Mesodermal cell (in vitro differentiated cells): ENCODE measurements at regions not wholly inside any gene's neighbourhood (a gene's known extent, or its start where the extent isn't known, plus 50 kb on each side); places are given as distances from the start of the nearest gene placed in this dataset.

Experiments
- H3K27ac ChIP-seq: 2 replicates; pipeline ENCODE4 v1.7.0; 2013; ENCODE audit warnings: mild to moderate bottlenecking, low read depth, low read length, moderate library complexity; ENCODE audit not compliant: severe bottlenecking
- H3K36me3 ChIP-seq: 2 replicates; pipeline ENCODE4 v1.7.1; 2013; ENCODE audit warnings: mild to moderate bottlenecking, low read length, moderate library complexity; ENCODE audit not compliant: control insufficient read depth, insufficient read depth
- H3K4me1 ChIP-seq: one replicate; pipeline ENCODE4 v1.7.1; 2013; ENCODE audit warnings: mild to moderate bottlenecking, low read length; ENCODE audit not compliant: insufficient read depth, control insufficient read depth, poor library complexity, severe bottlenecking
- H3K4me3 ChIP-seq: 2 replicates; pipeline ENCODE4 v1.7.0; 2013; ENCODE audit warnings: low read length, control low read depth, mild to moderate bottlenecking; ENCODE audit not compliant: insufficient read depth, poor library complexity, severe bottlenecking; ENCODE audit errors: extremely low read depth
- H3K9me3 ChIP-seq: 2 replicates; pipeline ENCODE4 v1.7.1; 2013; ENCODE audit warnings: mild to moderate bottlenecking, low read length, moderate library complexity; ENCODE audit not compliant: control insufficient read depth
- WGBS, 2 experiments: methylation state at CpG; one replicate each; pipeline ENCODE4 v1.1.5; 2013; ENCODE audit warnings: missing lambda C conversion rate in 2 of 2; ENCODE audit not compliant: insufficient coverage in 2 of 2; 5-methylcytosine and 5-hydroxymethylcytosine counted together

DNA sequence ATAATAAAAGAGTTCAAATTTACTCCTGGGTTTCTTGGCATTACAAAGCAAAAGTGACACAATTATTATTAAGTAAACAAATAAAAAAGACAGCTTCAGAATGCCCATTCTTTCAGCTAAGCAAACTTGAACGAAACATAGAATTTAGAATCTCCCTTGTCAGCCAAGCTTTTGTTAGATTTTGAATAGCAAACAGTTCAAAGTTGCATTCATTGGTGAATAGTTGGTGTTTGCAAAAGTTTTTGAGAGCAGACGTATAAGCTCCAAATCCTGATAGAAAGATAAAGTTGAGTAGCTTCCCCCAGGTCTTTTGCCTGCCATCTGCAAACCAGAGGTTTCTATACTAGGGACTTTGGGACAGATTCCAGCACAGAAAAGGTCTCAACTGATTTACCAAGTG is 434.3 kb upstream of the TNP1 start:
- WGBS, 2 experiments = 94 to 100% methylated on average over 1 to 2 of the region's 2 CpGs

DNA sequence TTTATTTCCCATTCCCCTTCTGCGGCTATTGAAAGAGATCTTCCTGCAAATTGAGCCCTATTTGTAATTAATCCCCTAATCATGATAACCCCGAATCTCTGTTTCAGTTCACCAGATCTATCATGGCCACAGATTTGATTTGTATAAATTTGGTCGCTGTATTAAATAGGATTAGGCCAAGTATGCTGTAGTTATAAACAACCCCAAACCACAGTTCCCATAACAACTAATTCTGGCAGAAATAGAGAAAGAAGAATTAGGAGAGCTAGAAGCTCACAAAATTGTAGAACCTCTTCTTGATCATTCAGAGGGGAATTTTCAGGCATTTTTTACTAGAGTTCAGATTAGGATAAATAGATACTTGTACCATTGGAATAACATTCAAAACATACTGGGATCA is 433.7 kb upstream of the TNP1 start:
- peaks cover 6% of the 10 kb centered on the region for H3K9me3 ChIP-seq
- no peaks in the 10 kb centered on the region for H3K4me1 ChIP-seq
- no peak overlapping the region for H3K27ac ChIP-seq
- H3K4me3 ChIP-seq = no peak overlapping the region
- H3K36me3 ChIP-seq = no peaks in the 10 kb centered on the region
- WGBS, 2 experiments = 100% methylated on average over 1 of the region's 3 CpGs; no CpG with 5 or more reads in 1 of the 2 experiments

More for the DNA sequence above, 434.3 kb upstream of the TNP1 start:
- Histone ChIP-seq H3K27ac (no peak overlapping the region), H3K4me3 (no peak overlapping the region), H3K36me3 (no peaks in the 10 kb centered on the region), H3K4me1 (no peaks in the 10 kb centered on the region), H3K9me3 (peaks cover 5% of the 10 kb centered on the region)

DNA sequence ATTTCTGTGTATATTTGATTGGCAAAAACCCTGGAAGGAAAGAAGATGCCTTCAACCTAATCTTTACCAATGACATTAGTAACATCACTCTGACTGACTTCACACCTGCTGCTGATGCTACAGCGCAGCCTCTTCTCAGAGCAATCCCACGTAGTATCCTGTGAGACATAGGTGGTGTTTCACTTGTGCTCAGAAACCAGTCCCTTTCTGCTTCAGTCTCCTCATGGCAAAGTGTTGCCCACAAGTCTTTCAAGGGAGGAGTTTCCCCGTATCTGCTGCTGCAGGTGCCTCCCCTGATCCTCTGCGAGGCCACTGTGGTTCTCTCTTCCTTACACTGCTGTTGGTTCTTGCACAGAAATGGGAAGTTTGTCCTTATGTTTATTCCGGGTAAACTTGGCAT is 433.2 kb upstream of the TNP1 start:
- H3K4me3 ChIP-seq = no peak overlapping the region
- peaks cover 11% of the 10 kb centered on the region for H3K9me3 ChIP-seq
- H3K4me1 ChIP-seq = no peaks in the 10 kb centered on the region
- no peak overlapping the region for H3K27ac ChIP-seq
- H3K36me3 ChIP-seq = no peaks in the 10 kb centered on the region
- WGBS, 2 experiments = 84 to 96% methylated on average over 4 of the region's 5 CpGs

DNA sequence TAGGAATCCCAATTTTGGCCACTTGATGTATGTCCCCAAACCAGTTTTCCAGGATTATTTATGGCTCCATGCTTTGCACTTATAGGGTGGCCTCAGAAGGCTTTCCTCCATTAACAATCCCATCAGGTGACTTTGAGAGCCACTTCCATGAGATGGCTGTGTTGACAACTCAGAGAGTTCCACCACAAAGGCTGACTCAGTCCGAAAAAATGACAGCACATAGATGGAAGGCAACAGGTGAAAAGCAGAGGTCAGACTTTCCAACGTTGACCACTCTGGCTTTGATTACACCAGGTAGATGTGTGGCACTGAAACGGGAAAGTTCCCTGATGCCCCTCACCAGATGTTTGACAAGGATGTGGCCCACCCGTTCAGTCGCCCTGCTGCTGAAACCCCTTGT is 431.4 kb upstream of the TNP1 start:
- H3K9me3 ChIP-seq = peaks cover 10% of the 10 kb centered on the region
- WGBS, 2 experiments = 94% methylated on average over 4 to 5 of the region's 5 CpGs
- H3K4me1 ChIP-seq = no peaks in the 10 kb centered on the region
- no peaks in the 10 kb centered on the region for H3K36me3 ChIP-seq
- H3K27ac ChIP-seq = no peak overlapping the region
- H3K4me3 ChIP-seq = no peak overlapping the region

DNA sequence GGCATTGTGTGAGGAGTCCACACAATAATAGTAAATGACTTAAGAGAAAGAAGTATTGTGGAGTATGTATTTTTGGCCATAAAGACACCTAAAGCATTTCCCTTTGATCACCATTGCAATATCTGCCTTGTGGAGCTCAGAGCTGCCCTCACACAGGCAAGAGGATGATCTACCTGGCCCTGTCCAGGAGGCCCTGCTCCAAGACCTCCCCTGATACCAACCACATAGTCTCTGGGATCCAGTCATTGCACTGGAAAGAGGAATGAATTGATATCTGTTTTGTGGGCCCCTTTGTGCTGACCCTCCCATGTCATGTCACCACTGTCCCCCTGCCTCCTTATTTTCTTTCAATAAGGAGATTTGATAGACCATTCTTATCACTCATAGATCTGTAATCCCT is 430.6 kb upstream of the TNP1 start:
- no peak overlapping the region for H3K4me3 ChIP-seq
- H3K36me3 ChIP-seq = no peaks in the 10 kb centered on the region
- peaks cover 10% of the 10 kb centered on the region for H3K9me3 ChIP-seq
- no peak overlapping the region for H3K27ac ChIP-seq
- no peaks in the 10 kb centered on the region for H3K4me1 ChIP-seq

DNA sequence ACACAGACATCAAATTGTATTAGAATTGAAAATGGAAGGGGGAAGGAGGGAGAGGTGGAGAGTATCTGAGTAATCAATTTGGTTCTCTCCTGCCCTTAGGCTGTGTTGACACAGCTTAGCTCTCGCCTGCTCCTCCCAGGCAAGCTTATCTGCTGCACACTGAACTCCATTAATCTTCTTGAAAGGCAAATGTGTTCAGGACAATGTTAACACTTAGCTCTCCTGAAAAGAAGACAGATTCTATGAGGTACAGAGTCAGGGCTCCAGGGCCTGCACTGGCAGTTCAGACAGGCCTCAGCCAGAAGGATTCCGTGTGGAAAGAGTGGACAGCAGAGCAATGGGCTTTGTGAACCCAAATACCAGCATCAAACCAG is 430.0 kb upstream of the TNP1 start:
- H3K9me3 ChIP-seq = peaks cover 10% of the 10 kb centered on the region
- H3K4me3 ChIP-seq = no peak overlapping the region
- H3K4me1 ChIP-seq = no peaks in the 10 kb centered on the region
- no peaks in the 10 kb centered on the region for H3K36me3 ChIP-seq
- H3K27ac ChIP-seq = no peak overlapping the region
- WGBS, 2 experiments = 60 to 63% methylated on average over 1 to 2 of the region's 2 CpGs

DNA sequence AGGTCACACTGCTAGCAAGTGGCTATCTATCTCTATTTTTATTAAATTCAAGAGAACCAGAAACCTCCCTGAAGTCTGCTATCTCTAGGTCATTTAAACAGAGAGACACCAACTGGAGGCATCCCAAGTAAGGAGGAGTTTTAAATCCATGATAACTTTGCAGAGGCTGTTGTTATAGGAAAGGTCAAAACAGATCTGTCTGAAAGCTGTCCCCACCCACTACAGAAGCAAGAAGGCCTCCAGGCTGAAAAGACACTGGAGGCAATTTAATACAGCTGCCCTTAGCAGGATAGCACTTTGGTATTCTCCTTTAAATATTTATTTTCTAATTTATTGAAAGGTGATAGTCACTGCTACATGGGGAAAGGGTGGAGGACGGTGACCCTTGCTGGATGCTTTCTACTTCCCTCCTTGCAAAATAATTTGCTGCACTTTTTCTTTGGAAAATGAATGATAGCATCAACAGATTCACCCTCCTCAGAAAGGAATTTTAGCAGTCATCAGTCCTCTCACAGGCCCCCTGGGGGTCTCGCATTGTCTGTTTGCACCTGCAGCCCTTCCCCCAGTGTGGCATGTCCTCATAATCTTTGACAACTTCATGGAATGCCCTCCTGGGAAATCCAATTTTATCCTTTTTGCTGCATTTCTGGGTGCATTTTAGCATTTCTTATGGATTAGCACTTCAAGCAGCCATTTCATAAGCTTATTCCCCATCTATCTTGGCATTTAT is 429.5 kb upstream of the TNP1 start:
- Histone ChIP-seq H3K9me3 (peaks cover 10% of the 10 kb centered on the region), H3K27ac (no peak overlapping the region), H3K4me1 (no peaks in the 10 kb centered on the region), H3K36me3 (no peaks in the 10 kb centered on the region), H3K4me3 (no peak overlapping the region)
- 71% methylated on average over 1 of the region's 2 CpGs; no CpG with 5 or more reads in 1 of the 2 experiments for WGBS, 2 experiments

DNA sequence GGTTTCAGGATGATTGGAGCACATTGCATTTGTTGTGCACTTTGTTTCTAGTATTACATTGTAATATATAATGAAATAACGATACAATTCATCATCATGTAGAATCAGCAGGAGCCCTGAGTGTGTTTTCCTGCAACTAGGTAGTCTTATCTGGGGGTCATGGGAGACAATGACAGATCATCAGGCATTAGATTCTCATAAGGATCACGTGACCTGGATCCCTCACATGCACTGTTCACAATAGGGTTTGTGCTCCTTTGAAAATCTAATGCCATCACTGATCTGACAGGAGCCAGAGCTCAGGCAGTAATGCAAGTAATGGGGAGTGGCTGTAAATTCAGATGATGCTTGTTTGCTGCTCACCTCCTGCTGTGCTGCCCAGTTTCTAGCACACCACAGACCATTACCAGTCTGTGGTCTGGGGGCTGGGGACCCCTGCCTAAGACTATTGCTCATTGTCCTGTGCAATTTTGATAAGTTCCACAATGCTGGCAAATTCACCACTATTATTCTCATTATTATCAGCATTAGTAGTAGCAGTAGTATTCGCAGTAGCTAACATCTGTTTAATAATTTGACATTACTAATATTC is 428.7 kb upstream of the TNP1 start:
- Histone ChIP-seq H3K27ac (no peak overlapping the region), H3K4me3 (no peak overlapping the region)
- WGBS, 2 experiments = 100% methylated on average over 1 of the region's 3 CpGs

DNA sequence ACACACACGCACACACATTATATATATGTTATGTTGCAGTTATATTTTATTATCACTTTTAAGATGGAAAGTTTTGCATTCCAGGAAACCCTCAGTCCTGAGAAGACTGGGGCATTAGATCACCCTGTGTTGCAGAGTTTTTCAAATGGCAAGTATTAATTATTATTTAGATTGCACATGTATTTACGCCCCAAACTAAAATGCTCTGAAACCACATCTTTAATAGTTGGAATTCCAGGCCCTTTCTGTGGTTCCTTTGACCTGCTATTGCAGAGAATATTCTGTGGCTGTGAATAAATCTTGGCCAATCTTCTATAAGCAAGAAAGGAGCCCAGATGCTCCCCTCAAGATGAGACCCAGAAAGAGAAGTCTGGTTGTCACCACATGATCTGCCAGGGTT is 427.0 kb upstream of the TNP1 start:
- peaks cover 10% of the 10 kb centered on the region for H3K9me3 ChIP-seq
- no peak overlapping the region for H3K4me3 ChIP-seq
- no peaks in the 10 kb centered on the region for H3K36me3 ChIP-seq
- no CpG with 5 or more reads among the region's 2 CpGs for WGBS, 2 experiments
- no peaks in the 10 kb centered on the region for H3K4me1 ChIP-seq
- H3K27ac ChIP-seq = no peak overlapping the region

More for the DNA sequence above, 428.7 kb upstream of the TNP1 start:
- H3K9me3 ChIP-seq = peaks cover 10% of the 10 kb centered on the region
- H3K36me3 ChIP-seq = no peaks in the 10 kb centered on the region
- H3K4me1 ChIP-seq = no peaks in the 10 kb centered on the region

DNA sequence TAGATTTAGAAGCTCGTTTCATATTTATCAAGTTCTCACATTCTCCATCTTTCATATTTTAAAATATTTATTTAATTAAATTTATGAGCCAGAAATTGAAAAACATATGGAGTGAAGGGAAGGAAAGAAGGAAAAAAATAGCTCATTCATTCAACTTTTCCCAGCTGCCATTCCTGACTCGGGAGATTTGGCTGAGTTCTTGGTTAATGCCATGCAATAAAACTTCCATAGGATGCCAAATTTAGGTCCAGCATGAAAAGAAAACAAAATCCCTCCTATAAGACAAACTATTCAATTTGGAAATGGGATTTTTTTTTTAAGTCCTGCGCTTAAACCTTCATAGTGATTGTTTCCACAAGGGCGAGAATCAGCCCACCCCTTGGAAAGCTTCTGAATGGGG is 426.1 kb upstream of the TNP1 start:
- H3K4me3 ChIP-seq = no peak overlapping the region
- peaks cover 10% of the 10 kb centered on the region for H3K9me3 ChIP-seq
- 100% methylated on average over 1 of the region's 4 CpGs; no CpG with 5 or more reads in 1 of the 2 experiments for WGBS, 2 experiments
- H3K27ac ChIP-seq = no peak overlapping the region
- H3K4me1 ChIP-seq = no peaks in the 10 kb centered on the region
- no peaks in the 10 kb centered on the region for H3K36me3 ChIP-seq

DNA sequence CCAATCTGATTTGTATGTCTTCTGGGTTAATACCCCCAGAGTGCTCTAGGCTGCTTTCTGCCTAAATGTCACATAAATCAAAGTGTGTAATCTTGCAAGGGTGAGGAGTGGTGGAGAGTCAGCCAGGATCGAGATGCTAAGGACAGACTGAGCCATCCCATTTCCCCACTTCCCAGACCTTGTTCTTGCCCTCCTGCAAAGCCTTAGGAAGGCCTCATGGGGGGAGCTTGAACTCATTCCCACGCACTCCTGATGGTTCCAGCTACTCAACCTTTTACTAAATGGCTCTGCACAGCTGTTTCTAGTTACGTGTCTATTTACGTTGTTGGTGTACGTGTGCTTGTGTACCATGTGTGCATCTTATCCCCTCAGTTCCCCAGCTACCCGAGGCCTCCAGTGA is 423.6 kb upstream of the TNP1 start:
- no peak overlapping the region for H3K4me3 ChIP-seq
- peaks cover 3% of the 10 kb centered on the region for H3K4me1 ChIP-seq
- WGBS, 2 experiments = 96 to 100% methylated on average over 3 to 4 of the region's 6 CpGs
- no peaks in the 10 kb centered on the region for H3K36me3 ChIP-seq
- H3K9me3 ChIP-seq = peaks cover 8% of the 10 kb centered on the region
- no peak overlapping the region for H3K27ac ChIP-seq
